HG03095 (cell line): ENCODE measurements at regions not wholly inside any gene's neighbourhood (a gene's known extent, or its start where the extent isn't known, plus 50 kb on each side); places are given as distances from the start of the nearest gene placed in this dataset.

ENCODE experiments used
- ATAC-seq: cut with Tn5 transposase; IDR thresholded peaks from one replicate; pipeline ENCODE4 v1.9.1; 2021; ENCODE audit warnings: moderate library complexity; ENCODE audit not compliant: unreplicated experiment

GRCh38 chr13:102935896-102936321, 90.1 kb downstream of the ERCC5 start:
- ATAC-seq: no peak

GRCh38 chr13:102933523-102933922, 87.7 kb downstream of the ERCC5 start:
- ATAC-seq: no peak

DNA sequence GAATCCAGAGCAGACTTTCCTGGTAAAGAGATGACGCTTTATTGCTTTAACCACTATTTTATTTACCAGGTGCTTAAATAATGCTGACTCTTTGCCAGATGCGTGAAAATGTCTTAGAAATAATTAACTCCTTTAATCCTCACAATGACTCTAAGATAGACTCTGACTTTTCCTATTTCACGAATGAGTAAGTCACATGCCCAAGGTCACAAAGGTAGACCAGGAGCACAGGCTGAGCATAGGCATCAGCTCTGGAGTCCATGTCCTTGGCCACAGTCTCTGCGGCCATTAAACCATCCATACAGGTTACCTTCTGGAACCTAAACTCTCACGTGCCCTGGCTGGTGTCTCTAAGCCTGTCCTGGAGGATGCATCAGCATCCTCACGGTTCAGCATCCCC, 87.3 kb downstream of the ERCC5 start:
- no peak for ATAC-seq

GRCh38 chr13:102932331-102932730, 86.5 kb downstream of the ERCC5 start:
- no peak for ATAC-seq

DNA sequence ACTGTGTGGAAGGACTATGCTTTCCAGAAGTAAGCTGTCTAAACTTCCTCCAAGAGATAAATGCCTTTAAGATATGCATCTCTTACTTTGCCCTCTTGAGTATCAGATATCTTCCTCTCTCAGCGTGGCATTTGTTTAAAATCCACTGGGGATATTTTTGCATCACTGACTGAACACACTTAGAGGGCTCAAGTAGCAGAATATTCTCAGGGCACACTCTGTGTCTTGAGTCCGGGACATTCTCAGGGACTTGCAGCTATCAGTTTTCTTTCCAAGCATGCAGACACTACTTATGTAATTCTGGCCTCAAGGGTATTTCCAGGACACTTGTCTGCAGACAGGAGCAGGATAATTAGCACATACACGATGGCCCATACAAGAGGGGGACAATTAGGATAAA, 84.7 kb downstream of the ERCC5 start:
- no peak for ATAC-seq

- no peak for ATAC-seq
Measured at GRCh38 chr13:102928941-102929675, 83.3 kb downstream of the ERCC5 start.
